Stromal cell of bone marrow (primary cell): ENCODE measurements at regions not wholly inside any gene's neighbourhood (a gene's known extent, or its start where the extent isn't known, plus 50 kb on each side); places are given as distances from the start of the nearest gene placed in this dataset.

Experiments
- DNase-seq: peaks from one replicate; pipeline ENCODE4 v3.0.0-alpha.2; 2012; ENCODE audit warnings: low read depth

GRCh38 chr1:222288053-222288452 lies 259.9 kb downstream of the HHIPL2 start:
- peak; percentile 27 for DNase-seq

GRCh38 chr1:222286011-222286410 lies 261.9 kb downstream of the HHIPL2 start:
- DNase-seq: no peak

DNA sequence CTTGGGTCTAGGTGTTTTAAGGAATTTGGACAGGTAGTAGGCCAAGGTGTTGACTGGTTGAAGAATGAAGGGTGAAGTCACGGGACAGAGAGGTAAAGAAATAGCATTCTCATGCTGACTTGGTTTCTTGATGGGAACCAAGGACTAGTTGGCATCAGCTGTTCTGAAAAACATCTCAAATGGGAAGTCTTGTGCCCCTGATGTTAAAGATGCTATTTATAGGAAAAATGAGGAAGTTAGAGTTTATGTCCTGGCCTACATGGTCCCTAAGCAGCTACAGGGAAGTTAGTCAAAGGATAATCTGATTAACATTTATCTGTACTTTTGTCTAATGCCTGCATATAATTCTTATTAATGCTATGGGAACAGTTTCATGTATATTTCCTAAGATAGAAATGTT lies 262.4 kb downstream of the HHIPL2 start:
- DNase-seq: no peak

DNA sequence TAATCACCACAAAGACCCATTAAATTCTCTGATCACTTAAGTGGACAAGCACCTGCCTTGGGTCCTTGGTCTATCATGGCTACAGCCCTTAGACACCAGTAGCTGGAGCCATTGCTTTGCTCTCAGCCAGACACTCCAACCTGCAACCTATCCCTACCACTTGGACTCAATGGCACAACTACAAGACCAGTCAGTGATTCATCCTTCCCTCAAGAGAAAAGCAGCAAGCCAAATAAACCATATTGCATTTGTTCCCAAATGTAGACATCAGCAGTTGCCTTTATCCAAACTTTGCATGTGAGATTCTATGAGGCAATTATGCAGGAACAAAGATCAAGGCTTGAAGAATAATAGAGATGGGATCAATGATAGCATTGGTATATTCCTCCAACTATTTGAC lies 263.4 kb downstream of the HHIPL2 start:
- DNase-seq: peak; percentile 32

- peak; percentile 69 for DNase-seq
Observed at GRCh38 chr1:222283147-222283768, 264.6 kb downstream of the HHIPL2 start.

DNA sequence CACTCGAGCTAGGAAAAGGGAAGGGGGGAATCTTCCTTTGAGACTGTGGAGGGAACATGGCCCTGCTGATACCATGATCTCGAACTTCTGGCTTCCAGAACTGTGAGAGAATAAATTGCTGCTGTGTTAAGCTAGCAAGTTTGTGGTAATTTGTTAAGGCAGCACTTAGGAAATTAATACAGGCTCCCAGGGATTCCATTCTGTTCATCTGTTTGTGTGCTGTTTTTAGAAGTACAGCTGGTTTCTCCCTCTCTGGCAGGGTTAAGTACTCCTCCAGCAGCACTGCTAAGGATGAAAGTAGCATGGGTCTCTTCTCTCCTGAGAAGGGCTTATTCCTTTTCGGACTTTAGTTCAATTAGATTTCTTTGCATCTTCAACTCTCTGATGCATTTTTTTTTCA lies 268.3 kb downstream of the HHIPL2 start:
- no peak for DNase-seq

GRCh38 chr1:222278501-222278900 lies 269.4 kb downstream of the HHIPL2 start:
- no peak for DNase-seq

GRCh38 chr1:222275729-222276465 lies 272.0 kb downstream of the HHIPL2 start:
- DNase-seq: no peak

DNA sequence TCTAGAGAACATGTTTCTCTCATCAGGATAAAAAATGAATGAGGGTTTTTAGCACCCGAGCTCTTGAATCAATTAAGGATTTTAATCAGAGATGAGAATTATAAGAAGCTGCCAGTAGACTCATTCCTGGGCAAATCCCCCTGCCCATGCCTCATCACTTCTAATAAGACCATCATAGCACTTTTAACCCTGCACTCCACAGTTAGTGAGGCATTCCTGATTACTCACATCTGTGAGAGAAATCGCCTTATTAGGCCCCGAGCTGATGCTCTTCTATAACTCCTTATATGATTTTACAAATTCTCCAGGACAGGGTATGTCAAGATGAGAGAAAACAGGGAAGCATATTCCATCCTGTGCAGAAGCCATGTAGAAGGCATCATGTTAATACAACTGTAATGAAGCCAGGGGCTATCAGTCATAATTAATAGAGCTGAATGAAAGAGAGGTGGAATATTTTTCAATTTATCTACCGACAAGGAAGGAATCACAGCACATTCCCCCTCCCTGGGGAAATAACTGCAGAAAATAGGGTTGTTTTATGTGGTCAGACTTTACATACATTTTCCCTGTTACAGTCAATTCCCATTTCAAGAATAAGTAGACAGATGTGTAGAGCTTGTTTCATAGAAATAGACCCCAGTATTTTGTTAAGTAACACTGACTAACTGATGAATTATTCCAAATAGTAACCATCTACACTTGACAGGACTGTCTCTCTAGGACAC lies 272.7 kb downstream of the HHIPL2 start:
- no peak for DNase-seq

- DNase-seq: no peak
Observed at GRCh38 chr1:222266223-222267196, 281.4 kb downstream of the HHIPL2 start.

- DNase-seq: no peak
Observed at GRCh38 chr1:222263791-222264190, 284.1 kb downstream of the HHIPL2 start.

GRCh38 chr1:222257027-222257426 lies 290.9 kb downstream of the HHIPL2 start:
- no peak for DNase-seq

GRCh38 chr1:222256058-222256457 lies 291.8 kb downstream of the HHIPL2 start:
- no peak for DNase-seq

DNA sequence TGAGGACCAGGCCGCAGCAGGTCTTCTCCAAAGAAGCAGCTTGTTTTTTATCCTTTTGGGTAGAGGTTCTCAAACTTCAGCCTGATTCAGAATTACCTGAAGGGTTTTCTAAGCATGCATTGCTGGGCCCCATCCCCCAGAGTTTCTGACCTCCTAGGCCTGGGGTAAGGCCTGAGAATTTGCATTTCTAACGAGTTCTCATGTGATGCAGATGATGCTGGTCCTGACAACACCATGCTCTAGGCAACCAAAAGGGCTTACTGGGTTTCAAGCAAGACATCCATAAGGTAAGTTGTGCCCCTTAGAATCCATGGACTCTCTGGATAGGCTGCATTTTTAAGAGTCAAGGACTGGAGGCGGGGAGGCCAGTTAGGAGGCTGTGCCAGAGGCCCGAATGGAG lies 295.1 kb downstream of the HHIPL2 start:
- DNase-seq: no peak

- DNase-seq: no peak
Observed at GRCh38 chr1:222251847-222252246, 296.1 kb downstream of the HHIPL2 start.

DNA sequence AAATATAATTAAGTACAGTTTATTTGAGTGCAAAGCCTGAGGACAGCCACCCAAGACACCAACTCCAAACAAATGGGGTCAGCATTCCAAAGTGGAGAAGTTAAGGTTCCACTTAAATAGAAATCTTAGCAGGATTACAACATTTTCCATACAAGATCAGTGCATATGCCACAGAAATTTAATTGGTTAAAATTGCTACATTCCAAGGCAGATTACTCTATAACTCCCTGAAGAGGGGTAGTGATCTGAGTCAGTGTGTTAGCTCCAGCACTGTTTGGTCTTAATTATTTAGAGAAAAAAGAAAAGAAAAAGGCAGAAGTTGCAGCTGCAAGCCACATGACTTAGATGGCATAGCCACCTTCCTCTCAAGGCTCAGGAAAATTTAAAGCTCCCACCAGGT lies 297.5 kb downstream of the HHIPL2 start:
- DNase-seq: peak; percentile 61

DNA sequence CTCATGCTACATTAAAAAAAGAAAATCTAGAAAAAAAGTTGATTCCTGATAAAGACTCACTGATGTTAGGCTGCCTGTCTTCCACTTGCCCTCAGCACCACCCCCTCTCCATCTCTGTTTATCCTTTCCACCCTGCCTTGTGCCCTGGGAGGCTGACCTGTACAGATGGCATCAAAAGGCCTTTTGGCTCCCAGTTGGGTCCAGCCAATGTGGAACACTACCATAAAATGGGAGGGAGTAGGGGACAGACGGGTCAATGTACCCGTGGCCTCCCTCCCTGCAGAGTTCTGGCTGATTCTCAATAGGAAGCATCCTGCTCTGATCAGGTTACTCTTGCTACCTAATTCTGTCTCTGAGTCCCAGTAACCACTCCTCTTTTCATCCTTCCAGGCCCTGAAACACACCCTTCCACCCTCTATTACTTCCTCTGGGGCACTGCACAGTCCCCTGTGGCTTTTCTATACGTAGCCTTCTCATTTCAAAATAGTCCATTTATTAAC lies 300.0 kb downstream of the HHIPL2 start:
- no peak for DNase-seq

- DNase-seq: no peak
Observed at GRCh38 chr1:222247081-222247480, 300.8 kb downstream of the HHIPL2 start.

DNA sequence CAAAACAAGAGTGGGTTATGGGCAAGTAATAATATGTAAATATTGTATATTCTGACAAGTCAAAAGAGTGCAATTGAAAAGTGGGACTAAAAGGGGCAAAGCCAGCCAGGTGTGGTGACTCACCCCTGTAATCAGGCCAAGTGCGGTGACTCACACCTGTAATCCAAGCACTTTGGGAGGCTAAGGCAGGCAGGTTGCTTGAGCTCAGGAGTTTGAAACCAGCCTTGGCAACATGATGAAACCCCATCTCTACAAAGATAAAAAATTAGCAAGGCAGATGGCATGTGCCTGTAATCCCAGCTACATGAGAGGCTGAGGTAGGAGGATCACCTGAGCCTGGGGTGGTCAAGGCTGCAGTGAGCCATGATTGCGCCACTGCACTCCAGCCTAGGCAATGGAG lies 304.0 kb downstream of the HHIPL2 start:
- DNase-seq: no peak

DNA sequence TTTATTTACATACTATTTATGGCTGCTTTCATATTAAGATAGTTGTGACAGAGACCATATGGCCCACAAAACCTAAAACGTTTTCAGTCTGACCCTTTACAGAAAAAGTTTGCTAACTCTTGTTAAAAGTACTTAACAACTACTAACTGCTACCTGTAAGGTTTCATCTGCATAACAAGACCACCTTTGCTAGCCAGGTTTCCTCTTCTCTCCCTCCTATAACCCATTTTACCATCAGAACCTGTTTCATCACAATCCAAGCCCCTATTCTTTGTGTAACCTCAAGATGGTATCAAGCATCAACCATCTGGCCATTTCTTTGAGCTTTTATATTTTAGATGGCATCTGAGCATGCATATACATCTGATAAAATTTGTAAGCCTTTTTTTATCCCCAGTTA lies 305.4 kb downstream of the HHIPL2 start:
- no peak for DNase-seq

DNA sequence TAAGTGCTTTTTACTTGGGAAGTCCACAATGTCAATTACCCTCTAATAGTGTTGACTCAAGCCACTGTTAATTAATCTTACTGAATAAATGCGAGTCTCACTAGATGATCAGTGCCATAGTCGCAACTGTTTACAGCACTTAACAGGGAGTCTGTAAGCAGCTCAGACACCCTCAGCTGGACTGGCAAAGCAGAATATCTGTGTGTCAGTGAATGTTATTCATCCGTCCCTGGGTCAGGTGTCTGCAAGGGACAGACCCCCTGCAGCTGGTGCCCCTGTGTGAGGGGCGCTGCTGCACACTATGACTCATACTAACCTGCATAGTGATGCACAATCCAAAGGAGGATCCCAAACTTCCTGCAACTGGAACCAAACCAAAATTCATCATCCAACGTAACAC lies 306.5 kb downstream of the HHIPL2 start:
- no peak for DNase-seq
